HG03025 (cell line): ENCODE measurements at regions not wholly inside any gene's neighbourhood (a gene's known extent, or its start where the extent isn't known, plus 50 kb on each side); places are given as distances from the start of the nearest gene placed in this dataset.
"Not testable (repeated sequence)": the region's sequence is repeated elsewhere in the genome, so short reads cannot be mapped to it uniquely, and the experiment has no call there.

Source experiments
- ATAC-seq: cut with Tn5 transposase; IDR thresholded peaks from one replicate; pipeline ENCODE4 v1.9.1; 2021; ENCODE audit warnings: mild to moderate bottlenecking, moderate library complexity; ENCODE audit not compliant: unreplicated experiment, low FRiP score

DNA sequence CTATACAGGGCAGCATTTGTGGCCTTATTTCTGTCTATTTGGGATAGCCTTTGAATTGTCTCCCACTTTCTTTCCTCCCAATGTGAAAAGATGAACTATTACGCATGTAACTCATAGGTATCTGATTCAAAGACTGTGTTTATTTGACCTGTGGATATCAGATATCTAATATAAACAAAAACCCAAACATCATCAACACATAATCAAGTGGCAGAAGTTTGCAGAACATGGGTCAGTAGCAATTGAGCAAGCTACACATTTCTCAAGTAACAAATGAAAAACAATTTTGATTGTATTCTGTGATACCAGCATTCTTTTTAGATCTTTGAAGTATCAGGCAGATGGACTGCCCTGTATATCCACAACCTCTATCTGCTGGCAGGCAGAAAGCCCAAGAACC is 490.5 kb upstream of the ADGRL2 start:
- ATAC-seq, result no peak

GRCh38 chr1:81308191-81308590 is 492.5 kb upstream of the ADGRL2 start:
- ATAC-seq, result no peak

GRCh38 chr1:81307786-81308185 is 492.9 kb upstream of the ADGRL2 start:
- ATAC-seq, result no peak

- ATAC-seq, result no peak
Observed at GRCh38 chr1:81305997-81306452, 494.7 kb upstream of the ADGRL2 start.

DNA sequence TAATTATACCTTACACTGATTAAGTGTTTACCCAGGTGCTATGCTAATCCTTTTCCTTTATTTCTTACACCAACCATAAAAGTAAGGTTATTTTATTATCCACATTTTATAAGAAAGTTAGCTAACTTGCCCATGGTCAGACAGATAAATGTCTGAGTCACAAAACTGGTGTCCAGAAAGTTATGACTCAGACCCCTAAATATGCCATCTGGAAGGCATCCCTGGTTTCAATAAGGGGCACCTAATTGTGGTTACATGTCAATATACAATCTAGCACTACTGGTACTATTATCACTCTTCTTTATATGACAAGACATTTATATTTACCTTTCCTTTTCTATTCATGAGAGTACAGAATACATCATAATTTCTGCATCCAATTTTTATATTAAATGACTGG is 496.5 kb upstream of the ADGRL2 start:
- ATAC-seq, result no peak

DNA sequence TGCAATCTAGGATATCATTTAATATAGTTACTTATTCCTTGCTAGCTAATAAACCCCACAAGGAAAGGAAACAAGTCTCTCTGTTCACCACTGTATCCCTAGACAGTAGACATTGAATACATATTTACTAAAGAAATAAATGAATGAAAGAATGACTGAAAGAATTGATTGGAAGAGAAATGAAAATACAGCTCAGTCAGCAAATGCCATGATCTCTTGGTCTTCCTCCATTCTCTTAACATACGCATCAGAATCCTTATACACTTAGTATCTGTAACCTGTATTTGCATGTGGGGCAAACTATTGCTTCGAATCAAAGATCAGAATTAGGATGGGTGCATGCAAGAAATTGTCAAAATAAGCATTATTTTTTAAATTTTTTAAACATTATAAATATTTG is 500.8 kb upstream of the ADGRL2 start:
- no peak for ATAC-seq

DNA sequence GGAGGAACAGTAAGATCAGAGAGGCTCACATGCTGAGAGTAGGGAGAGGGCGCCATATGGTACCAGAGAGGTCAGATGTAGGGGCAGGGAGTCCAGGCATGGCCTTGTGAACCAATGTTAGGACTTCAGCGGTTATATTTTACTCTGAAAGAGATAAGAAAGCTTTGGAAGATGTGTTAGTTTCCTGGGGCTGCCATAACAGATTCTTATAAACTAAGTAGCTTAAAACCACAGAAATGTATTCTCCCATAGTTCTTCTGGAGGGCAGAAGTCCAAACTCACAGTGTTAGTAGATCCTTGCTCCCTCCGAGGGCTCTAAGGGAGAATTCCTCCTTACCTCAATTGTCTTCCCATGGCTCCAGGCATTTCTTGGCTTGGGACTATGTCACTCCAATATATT is 502.5 kb upstream of the ADGRL2 start:
- ATAC-seq, result no peak

DNA sequence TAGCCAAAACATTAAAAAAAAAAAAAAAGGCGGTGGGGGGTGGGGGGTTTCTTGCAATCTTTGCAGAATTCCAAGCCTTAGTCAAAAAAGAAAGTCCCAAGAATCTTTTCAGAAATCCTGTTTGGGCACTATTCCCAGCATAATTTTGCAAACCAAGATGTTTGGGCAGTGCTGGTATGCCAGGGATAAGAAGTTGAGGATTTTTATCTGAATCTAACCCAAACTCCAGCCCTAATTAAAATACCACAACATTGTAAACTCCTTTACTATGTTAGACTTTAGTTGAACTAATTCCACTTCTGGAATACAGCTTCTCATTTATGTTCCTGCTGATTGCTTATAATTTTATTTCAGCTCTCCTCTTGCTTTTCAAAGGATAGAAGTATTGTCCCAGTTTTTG is 504.1 kb upstream of the ADGRL2 start:
- ATAC-seq, result no peak

GRCh38 chr1:81290326-81290725 is 510.4 kb upstream of the ADGRL2 start:
- no peak for ATAC-seq

GRCh38 chr1:81288689-81289088 is 512.0 kb upstream of the ADGRL2 start:
- ATAC-seq, result no peak

DNA sequence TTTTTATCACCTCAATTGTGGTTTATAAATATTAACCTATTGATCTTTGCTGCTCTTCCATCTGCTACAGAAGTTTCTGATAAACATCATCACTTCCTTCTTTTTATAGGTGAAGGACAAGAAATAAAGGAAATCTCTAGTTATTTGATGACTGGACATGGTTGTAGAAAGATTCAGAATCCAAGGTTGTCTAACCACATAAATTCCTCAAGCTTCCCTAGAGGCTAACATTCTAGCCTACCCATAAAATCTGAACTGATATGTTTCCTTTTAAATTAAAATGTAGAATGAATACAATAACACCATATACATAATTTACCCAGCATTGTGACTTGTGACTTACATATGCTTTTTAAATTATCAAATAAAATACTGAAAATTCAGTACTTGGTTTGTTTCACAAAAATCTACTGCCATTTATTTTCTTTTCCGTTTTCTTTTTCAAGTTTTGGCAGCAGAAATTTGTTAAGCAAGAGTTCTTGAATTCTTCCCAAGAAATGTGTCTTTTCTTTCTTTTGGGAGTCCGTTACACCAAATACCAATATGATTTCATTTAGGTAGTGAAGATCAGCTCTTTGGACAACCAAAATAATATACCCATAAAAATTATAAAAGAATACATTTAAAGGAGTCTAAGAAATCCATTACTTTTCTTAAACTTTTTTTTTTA is 513.2 kb upstream of the ADGRL2 start:
- ATAC-seq, result no peak

GRCh38 chr1:81270051-81270450 is 530.7 kb upstream of the ADGRL2 start:
- ATAC-seq, result no peak

DNA sequence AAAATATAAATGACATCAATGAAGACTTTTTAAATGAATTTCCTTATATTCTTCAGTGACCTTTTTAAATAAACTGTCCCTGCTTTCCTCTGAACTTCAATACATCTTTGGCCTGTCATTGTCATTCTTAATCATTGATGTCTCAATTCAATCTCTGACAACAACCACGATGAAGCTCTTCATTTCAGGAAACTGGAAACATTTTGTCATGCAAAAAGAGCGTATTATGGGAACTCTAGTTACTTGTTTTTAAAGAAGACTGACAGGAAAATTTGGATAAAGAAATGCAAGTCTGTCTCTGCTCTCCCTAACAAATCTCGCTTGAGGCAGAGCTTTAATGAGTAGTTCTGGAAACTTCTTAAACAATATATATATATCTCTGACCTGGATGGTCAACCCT is 535.8 kb upstream of the ADGRL2 start:
- no peak for ATAC-seq

GRCh38 chr1:81259625-81260411 is 540.9 kb upstream of the ADGRL2 start:
- no peak for ATAC-seq

DNA sequence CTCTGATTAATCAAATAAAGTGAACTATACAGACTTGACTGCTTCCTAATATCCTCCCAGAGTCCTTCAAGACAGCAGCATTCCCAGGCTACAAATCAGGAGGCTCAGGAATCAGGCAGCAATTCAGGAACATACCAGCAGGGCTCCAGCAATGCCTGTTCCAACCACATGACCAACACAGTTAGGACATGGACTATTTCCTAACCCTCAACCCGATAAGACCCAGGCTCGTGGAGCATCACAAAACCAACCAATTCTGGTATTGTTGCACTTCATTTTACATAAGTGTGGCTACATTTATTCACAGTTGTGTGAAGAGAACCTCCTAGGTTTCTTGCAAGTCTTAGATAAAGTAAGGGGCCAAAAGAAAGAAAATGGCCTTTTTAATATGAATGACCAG is 546.2 kb upstream of the ADGRL2 start:
- ATAC-seq, result no peak

- ATAC-seq, result no peak
Observed at GRCh38 chr1:81254068-81254467, 546.7 kb upstream of the ADGRL2 start.

DNA sequence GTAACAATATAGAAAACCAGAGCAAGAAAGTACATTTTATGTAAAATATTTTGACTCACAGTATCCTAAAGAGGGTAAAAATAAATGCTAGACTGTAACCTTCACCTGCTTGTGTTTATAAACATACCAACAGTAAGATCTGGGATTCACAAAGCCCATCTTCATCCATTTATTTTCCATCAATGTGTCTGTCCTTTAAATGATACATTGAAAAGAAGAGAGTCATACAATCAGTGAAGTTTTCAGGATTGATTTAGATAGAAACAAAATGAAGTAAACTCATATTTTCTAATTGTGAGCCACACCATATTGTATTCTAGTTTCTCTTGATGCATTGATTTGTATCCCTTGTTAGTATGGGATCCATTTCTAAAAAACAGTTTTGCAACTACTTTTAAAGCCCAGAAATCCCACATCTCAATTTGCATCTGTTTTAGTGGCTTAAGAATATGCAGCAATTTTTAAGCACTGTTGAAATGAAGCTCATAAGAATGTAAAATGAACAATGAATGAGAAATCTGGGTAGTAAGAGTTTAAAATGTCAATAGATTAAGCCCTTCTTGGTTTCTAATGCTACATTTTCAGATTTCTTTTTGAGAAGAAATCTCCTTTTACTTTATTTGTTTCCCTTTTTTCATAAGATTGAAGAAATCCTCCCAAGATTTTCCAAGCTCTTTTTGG is 548.1 kb upstream of the ADGRL2 start:
- ATAC-seq, result no peak

GRCh38 chr1:81250825-81251224 is 549.9 kb upstream of the ADGRL2 start:
- ATAC-seq, result not testable (repeated sequence)

DNA sequence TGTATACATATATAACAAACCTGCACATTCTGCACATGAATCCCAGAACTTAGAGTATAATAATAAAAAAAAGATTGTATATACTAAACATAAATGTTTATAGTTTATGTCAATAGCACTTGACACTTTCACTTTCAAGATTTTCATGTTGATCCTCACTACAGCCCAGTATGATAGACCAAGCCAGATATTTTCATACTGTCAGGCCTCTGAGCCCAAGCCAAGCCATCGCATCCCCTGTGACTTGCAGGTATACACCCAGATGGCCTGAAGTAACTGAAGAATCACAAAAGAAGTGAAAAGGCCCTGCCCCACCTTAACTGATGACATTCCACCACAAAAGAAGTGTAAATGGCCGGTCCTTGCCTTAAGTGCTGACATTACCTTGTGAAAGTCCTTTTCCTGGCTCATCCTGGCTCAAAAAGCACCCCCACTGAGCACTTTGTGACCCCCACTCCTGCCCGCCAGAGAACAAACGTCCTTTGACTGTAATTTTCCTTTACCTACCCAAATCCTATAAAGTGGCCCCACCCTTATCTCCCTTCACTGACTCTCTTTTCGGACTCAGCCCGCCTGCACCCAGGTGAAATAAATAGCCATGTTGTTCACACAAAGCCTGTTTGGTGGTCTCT is 555.5 kb upstream of the ADGRL2 start:
- not testable (repeated sequence) for ATAC-seq

DNA sequence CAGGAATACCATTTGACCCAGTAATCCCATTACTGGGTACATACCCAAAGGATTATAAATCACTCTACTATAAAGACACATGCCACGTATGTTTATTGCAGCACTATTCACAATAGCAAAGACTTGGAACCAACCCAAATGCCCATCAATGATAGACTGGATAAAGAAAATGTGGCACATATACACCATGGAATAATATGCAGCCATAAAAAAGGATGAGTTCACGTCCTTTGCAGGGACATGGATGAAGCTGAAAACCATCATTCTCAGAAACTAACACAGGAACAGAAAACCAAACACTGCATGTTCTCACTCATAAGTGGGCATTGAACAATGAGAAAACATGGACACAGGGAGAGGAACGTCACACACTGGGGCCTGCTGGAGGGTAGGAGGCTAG is 556.1 kb upstream of the ADGRL2 start:
- ATAC-seq, result not testable (repeated sequence)

- no peak for ATAC-seq
Observed at GRCh38 chr1:81242103-81242502, 558.6 kb upstream of the ADGRL2 start.
